HL-60 (cell line): ENCODE measurements at regions not wholly inside any gene's neighbourhood (a gene's known extent, or its start where the extent isn't known, plus 50 kb on each side); places are given as distances from the start of the nearest gene placed in this dataset.

Experiments used
- GABPA ChIP-seq: IDR thresholded peaks from 2 replicates; pipeline ENCODE4 v1.6.1; 2012; ENCODE audit warnings: low read depth
- POLR2AphosphoS5 ChIP-seq: IDR thresholded peaks from 2 replicates; pipeline ENCODE4 v1.6.1; 2012; ENCODE audit warnings: low read depth
- SPI1 ChIP-seq: IDR thresholded peaks from 2 replicates; pipeline ENCODE4 v1.6.1; 2012; ENCODE audit warnings: low read depth, mild to moderate bottlenecking, borderline replicate concordance
- TF ChIP-seq, protein P1 (sequence below): IDR thresholded peaks from one replicate; pipeline ENCODE4 v1.5.1; 2011; ENCODE audit warnings: low read length, control low read depth, inconsistent platforms; ENCODE audit not compliant: insufficient read depth
- TF ChIP-seq, protein P2 (sequence below): IDR thresholded peaks from 2 replicates; pipeline ENCODE4 v1.6.1; 2012; ENCODE audit warnings: low read depth; ENCODE audit not compliant: insufficient replicate concordance

DNA sequence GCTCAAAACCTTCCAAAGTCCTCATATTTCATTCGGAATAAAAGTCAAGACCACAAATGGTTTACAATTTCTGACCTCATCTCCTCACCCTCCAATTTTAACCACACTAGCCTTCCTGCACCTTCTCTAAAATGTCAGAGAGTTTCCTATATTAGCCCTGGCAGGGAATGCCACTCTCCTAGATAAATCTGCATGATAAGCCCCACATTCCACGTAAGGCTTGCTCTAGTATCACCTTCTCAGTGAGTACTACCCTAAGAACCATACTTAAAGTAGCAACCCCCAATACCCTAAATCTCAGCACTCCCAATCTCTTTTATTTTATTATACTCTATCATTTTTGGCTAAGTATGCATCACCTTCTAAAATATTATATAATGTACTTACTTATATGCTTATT lies 100.5 kb upstream of the SLITRK5 start:
- TF ChIP-seq, protein P1, sequence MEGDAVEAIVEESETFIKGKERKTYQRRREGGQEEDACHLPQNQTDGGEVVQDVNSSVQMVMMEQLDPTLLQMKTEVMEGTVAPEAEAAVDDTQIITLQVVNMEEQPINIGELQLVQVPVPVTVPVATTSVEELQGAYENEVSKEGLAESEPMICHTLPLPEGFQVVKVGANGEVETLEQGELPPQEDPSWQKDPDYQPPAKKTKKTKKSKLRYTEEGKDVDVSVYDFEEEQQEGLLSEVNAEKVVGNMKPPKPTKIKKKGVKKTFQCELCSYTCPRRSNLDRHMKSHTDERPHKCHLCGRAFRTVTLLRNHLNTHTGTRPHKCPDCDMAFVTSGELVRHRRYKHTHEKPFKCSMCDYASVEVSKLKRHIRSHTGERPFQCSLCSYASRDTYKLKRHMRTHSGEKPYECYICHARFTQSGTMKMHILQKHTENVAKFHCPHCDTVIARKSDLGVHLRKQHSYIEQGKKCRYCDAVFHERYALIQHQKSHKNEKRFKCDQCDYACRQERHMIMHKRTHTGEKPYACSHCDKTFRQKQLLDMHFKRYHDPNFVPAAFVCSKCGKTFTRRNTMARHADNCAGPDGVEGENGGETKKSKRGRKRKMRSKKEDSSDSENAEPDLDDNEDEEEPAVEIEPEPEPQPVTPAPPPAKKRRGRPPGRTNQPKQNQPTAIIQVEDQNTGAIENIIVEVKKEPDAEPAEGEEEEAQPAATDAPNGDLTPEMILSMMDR = no peak
- no peak for TF ChIP-seq POLR2AphosphoS5
- TF ChIP-seq, protein P2, sequence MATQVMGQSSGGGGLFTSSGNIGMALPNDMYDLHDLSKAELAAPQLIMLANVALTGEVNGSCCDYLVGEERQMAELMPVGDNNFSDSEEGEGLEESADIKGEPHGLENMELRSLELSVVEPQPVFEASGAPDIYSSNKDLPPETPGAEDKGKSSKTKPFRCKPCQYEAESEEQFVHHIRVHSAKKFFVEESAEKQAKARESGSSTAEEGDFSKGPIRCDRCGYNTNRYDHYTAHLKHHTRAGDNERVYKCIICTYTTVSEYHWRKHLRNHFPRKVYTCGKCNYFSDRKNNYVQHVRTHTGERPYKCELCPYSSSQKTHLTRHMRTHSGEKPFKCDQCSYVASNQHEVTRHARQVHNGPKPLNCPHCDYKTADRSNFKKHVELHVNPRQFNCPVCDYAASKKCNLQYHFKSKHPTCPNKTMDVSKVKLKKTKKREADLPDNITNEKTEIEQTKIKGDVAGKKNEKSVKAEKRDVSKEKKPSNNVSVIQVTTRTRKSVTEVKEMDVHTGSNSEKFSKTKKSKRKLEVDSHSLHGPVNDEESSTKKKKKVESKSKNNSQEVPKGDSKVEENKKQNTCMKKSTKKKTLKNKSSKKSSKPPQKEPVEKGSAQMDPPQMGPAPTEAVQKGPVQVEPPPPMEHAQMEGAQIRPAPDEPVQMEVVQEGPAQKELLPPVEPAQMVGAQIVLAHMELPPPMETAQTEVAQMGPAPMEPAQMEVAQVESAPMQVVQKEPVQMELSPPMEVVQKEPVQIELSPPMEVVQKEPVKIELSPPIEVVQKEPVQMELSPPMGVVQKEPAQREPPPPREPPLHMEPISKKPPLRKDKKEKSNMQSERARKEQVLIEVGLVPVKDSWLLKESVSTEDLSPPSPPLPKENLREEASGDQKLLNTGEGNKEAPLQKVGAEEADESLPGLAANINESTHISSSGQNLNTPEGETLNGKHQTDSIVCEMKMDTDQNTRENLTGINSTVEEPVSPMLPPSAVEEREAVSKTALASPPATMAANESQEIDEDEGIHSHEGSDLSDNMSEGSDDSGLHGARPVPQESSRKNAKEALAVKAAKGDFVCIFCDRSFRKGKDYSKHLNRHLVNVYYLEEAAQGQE = no peak
- no peak for TF ChIP-seq GABPA
- TF ChIP-seq SPI1 = no peak
